ENCODE measurements at regions not wholly inside any gene's neighbourhood (a gene's known extent, or its start where the extent isn't known, plus 50 kb on each side); places are given as distances from the start of the nearest gene placed in this dataset.

- TF ChIP-seq POLR2A (IDR thresholded peaks at IDR 0.05; ENCODE audit: insufficient read depth in 1 of 2, low read depth in 2 of 2, low read length in 2 of 2) = no peak
- no peak for TF ChIP-seq KMT2A (CRISPR knock-in tag; IDR thresholded peaks at IDR 0.05)
- TF ChIP-seq NR2C2 (CRISPR knock-in tag; IDR thresholded peaks at IDR 0.05; ENCODE audit: borderline replicate concordance) = no peak
- TF ChIP-seq ZBTB49 (CRISPR knock-in tag; IDR thresholded peaks at IDR 0.05; ENCODE audit: borderline replicate concordance) = no peak
- TF ChIP-seq YY1 (IDR thresholded peaks at IDR 0.05; ENCODE audit: insufficient read depth, insufficient replicate concordance, low read depth, low read length) = no peak
- no peak for TF ChIP-seq IKZF1 (IDR thresholded peaks at IDR 0.05)
- no peak for TF ChIP-seq ATF3 (CRISPR knock-in tag; IDR thresholded peaks at IDR 0.05)
- no peak for TF ChIP-seq ZBTB8A (CRISPR knock-in tag; IDR thresholded peaks at IDR 0.05; ENCODE audit: borderline replicate concordance, low read depth)
- no peak for TF ChIP-seq DNMT1 (CRISPR knock-in tag; IDR thresholded peaks at IDR 0.05)
- TF ChIP-seq HOXA3 (CRISPR knock-in tag; IDR thresholded peaks at IDR 0.05) = no peak
Measured at GRCh38 chr1:199178646-199179045, 539.8 kb downstream of the PTPRC start.
